Omental fat pad (tissue), 3 donors: ENCODE measurements at regions not wholly inside any gene's neighbourhood (a gene's known extent, or its start where the extent isn't known, plus 50 kb on each side); places are given as distances from the start of the nearest gene placed in this dataset.

Source experiments
- ATAC-seq: fragments of 150-250 bp; one replicate; pipeline ENCODE4 v1.9.1; 2016; ENCODE audit warnings: mild to moderate bottlenecking, moderate library complexity; ENCODE audit not compliant: low FRiP score
- DNase-seq: peaks from one replicate; pipeline ENCODE4 v3.0.0-alpha.2; 2019; ENCODE audit warnings: low spot score
- CTCF ChIP-seq, 3 donors: fragments of 450-650 bp; IDR thresholded peaks; one replicate each; pipeline ENCODE4 v1.5.1; 2016 to 2017; ENCODE audit warnings: antibody characterized with exemption in 3 of 3, mild to moderate bottlenecking in 3 of 3, moderate library complexity in 2 of 3

GRCh38 chr3:66165660-66166059, 55.1 kb upstream of the SLC25A26 start:
- no peak for TF ChIP-seq CTCF (IDR thresholded peaks at IDR 0.05)
- DNase-seq: no peak
- ATAC-seq: no peak

GRCh38 chr3:66164155-66164554, 56.6 kb upstream of the SLC25A26 start:
- TF ChIP-seq CTCF (IDR thresholded peaks at IDR 0.05): no peak
- DNase-seq (no peak), ATAC-seq (no peak)

DNA sequence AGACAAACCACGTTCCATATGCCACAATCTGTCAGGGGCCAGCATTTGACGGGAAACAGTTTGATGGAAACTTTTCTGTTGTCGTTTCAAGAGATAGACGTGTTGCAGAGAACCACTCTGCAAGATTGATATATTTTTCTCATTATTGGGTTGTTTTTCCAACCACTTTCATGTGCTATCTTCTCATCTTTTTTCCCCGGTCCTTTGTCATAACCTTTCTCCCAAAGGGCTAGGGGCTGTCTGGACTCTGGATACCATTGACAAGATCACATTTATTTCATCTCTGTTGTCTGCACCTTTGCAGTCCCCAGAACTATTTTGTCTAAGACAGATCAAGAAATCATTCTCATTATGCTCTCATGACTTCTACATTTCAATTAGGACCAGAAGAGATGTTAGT, 57.6 kb upstream of the SLC25A26 start:
- no peak for TF ChIP-seq CTCF (IDR thresholded peaks at IDR 0.05)
- ATAC-seq: no peak
- no peak for DNase-seq

DNA sequence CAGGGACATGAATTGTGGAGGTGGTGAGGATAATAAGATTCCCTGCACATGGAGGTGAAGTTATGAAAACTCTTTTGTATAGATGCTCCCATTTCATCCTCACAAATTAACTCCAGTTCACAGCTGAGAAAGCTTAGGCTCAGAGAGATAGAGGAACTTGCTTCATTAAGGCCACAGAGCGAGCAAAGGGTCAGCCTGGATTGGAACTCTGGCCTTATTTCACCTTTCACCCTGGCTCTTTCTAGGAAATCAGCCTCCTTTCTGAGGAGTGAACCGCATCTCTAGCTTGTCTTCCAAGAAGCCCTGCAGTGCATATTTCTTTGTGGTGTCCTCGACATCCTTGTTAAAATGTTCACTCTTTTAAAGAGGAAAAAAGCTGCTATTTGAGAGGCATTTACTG, 58.0 kb upstream of the SLC25A26 start:
- ATAC-seq (no peak), DNase-seq (no peak)
- no peak for TF ChIP-seq CTCF (IDR thresholded peaks at IDR 0.05)

DNA sequence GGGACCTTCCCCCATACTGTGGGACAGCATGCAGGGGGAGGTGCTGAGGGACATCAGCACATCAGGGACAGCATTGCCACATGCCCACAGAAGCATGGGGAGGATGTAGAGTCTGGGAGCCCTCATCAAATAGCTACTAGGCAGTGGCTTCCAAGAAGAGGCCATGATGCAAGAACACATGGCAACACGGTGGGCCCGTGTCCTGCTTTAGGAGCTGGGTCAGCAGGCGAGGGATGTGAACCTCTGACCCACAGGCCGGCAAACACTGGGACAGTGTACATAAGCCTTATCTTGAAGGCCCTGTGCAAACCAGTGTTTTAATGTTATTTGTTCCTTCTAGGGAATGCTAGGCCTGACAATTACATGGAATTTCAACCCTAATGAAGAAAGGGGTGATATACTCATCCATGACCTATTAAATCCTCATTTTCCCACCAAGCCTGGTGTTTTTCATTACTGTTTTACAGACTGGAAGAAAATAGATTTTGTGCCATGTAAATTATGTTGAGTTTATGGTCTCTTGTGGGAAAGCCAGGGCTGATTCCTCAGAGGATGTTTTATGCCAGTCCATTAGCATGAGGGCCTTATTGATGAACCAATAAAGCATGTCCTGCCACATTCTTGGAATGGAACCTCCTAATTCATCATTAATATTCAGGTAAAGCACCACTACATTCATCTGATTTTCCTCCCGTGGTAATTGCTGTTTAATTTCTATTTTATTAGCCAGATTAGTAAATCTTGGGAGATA, 61.7 kb upstream of the SLC25A26 start:
- DNase-seq (no peak), ATAC-seq (no peak)
- TF ChIP-seq CTCF (IDR thresholded peaks at IDR 0.05): no peak

DNA sequence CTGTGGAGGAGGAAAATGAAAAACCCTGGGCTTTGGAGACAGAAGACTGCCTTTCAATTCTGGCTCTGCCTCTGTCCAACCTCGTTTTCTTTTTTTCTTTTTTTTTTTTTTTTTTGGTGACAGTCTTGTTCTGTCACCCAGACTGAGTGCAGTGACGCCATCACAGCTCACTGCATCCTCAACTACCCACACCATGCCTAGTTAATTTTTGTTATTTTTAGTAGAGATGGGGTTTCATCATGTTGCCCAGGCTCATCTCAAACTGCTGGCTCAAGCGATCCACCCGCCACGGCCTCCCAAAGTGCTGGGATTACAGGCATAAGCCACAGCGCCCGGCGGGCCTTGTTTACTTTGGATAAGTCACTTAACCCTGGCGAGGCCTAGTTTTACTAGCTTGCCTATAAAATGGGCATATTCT, 66.3 kb upstream of the SLC25A26 start:
- TF ChIP-seq CTCF (IDR thresholded peaks at IDR 0.05): no peak
- DNase-seq (no peak), ATAC-seq (no peak)
